AG09309 (cell line): ENCODE measurements at regions not wholly inside any gene's neighbourhood (a gene's known extent, or its start where the extent isn't known, plus 50 kb on each side); places are given as distances from the start of the nearest gene placed in this dataset.

ENCODE experiments used
- DNase-seq: peaks from one replicate; pipeline ENCODE4 v3.0.0-alpha.2; 2010; ENCODE audit warnings: low read depth
- H3K4me3 ChIP-seq: 2 replicates; pipeline ENCODE4 v1.5.1; 2011; ENCODE audit warnings: mild to moderate bottlenecking, low read depth, low read length, moderate library complexity; ENCODE audit not compliant: control insufficient read depth
- TF ChIP-seq, protein P1 (sequence below): IDR thresholded peaks from 2 replicates; pipeline ENCODE4 v1.5.1; 2011; ENCODE audit warnings: mild to moderate bottlenecking, low read depth, low read length, inconsistent platforms; ENCODE audit not compliant: insufficient read depth, control insufficient read depth; ENCODE audit errors: missing control alignments

GRCh38 chr16:52721331-52721730 lies 174.4 kb upstream of the TOX3 start:
- DNase-seq = no peak
- no peak overlapping the region for H3K4me3 ChIP-seq
- TF ChIP-seq, protein P1, sequence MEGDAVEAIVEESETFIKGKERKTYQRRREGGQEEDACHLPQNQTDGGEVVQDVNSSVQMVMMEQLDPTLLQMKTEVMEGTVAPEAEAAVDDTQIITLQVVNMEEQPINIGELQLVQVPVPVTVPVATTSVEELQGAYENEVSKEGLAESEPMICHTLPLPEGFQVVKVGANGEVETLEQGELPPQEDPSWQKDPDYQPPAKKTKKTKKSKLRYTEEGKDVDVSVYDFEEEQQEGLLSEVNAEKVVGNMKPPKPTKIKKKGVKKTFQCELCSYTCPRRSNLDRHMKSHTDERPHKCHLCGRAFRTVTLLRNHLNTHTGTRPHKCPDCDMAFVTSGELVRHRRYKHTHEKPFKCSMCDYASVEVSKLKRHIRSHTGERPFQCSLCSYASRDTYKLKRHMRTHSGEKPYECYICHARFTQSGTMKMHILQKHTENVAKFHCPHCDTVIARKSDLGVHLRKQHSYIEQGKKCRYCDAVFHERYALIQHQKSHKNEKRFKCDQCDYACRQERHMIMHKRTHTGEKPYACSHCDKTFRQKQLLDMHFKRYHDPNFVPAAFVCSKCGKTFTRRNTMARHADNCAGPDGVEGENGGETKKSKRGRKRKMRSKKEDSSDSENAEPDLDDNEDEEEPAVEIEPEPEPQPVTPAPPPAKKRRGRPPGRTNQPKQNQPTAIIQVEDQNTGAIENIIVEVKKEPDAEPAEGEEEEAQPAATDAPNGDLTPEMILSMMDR = no peak

DNA sequence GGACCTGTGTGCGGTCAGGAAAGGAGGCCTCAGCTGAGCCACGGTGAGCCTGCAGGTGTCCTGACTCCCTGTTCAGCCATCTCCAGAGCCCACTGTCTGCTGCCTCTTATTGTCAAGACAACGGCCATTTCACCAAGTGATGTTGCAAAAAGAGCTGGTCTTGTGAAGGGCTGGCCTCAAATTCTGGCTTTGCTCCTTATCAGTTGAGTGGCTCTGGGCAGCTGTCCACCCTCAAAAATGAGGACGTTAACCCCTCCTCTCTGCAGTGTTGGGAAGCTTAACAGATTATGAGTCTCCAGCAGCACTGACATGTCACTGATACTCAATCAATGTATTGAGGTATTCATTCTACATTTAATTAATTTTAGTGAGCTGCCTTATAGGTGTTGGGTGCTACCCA lies 171.1 kb upstream of the TOX3 start:
- no peak for DNase-seq
- TF ChIP-seq, protein P1 = no peak
- no peak overlapping the region for H3K4me3 ChIP-seq

GRCh38 chr16:52713740-52714139 lies 166.8 kb upstream of the TOX3 start:
- TF ChIP-seq, protein P1 = no peak
- no peak overlapping the region for H3K4me3 ChIP-seq

GRCh38 chr16:52709306-52709705 lies 162.4 kb upstream of the TOX3 start:
- no peak overlapping the region for H3K4me3 ChIP-seq
- no peak for DNase-seq
- TF ChIP-seq, protein P1 = no peak

More at GRCh38 chr16:52713740-52714139, 166.8 kb upstream of the TOX3 start:
- no peak for DNase-seq

GRCh38 chr16:52708476-52708875 lies 161.5 kb upstream of the TOX3 start:
- no peak for DNase-seq
- TF ChIP-seq, protein P1 = no peak
- no peak overlapping the region for H3K4me3 ChIP-seq

- DNase-seq = no peak
- no peak overlapping the region for H3K4me3 ChIP-seq
- TF ChIP-seq, protein P1 = no peak
These were observed 160.9 kb upstream of the TOX3 start for GRCh38 chr16:52707676-52708337.
